ENCODE measurements at regions not wholly inside any gene's neighbourhood (a gene's known extent, or its start where the extent isn't known, plus 50 kb on each side); places are given as distances from the start of the nearest gene placed in this dataset.
"Not testable (repeated sequence)": the region's sequence is repeated elsewhere in the genome, so short reads cannot be mapped to it uniquely, and the experiment has no call there.

- DNase-seq (ENCODE audit: low read depth) = peak; percentile 61
- no peak for TF ChIP-seq CTCF (IDR thresholded peaks at IDR 0.05; ENCODE audit: insufficient read depth, low read depth, low read length)
- no peak overlapping the region for H3K4me3 ChIP-seq (ENCODE audit: low read depth, low read length)
Measured at GRCh38 chr4:155582041-155582440, 84.6 kb upstream of the GUCY1A1 start.

GRCh38 chr4:155578726-155579370 is 87.8 kb upstream of the GUCY1A1 start:
- peak; percentile 42 for DNase-seq (ENCODE audit: low read depth)
- no peak overlapping the region for H3K4me3 ChIP-seq (ENCODE audit: low read depth, low read length)
- TF ChIP-seq CTCF (IDR thresholded peaks at IDR 0.05; ENCODE audit: insufficient read depth, low read depth, low read length) = no peak

GRCh38 chr4:155578219-155578618 is 88.4 kb upstream of the GUCY1A1 start:
- H3K4me3 ChIP-seq (ENCODE audit: low read depth, low read length) = no peak overlapping the region
- peak; percentile 87 for DNase-seq (ENCODE audit: low read depth)
- no peak for TF ChIP-seq CTCF (IDR thresholded peaks at IDR 0.05; ENCODE audit: insufficient read depth, low read depth, low read length)

- not testable (repeated sequence) for H3K4me3 ChIP-seq (ENCODE audit: low read depth, low read length); DNase-seq (ENCODE audit: low read depth)
Measured at GRCh38 chr4:155574329-155574728, 92.3 kb upstream of the GUCY1A1 start.

GRCh38 chr4:155573126-155573525 is 93.5 kb upstream of the GUCY1A1 start:
- no peak for DNase-seq (ENCODE audit: low read depth)
- H3K4me3 ChIP-seq (ENCODE audit: low read depth, low read length) = no peak overlapping the region
- no peak for TF ChIP-seq CTCF (IDR thresholded peaks at IDR 0.05; ENCODE audit: insufficient read depth, low read depth, low read length)

GRCh38 chr4:155572106-155572703 is 94.4 kb upstream of the GUCY1A1 start:
- TF ChIP-seq CTCF (IDR thresholded peaks at IDR 0.05; ENCODE audit: insufficient read depth, low read depth, low read length) = no peak
- no peak for DNase-seq (ENCODE audit: low read depth)
- no peak overlapping the region for H3K4me3 ChIP-seq (ENCODE audit: low read depth, low read length)

- no peak for TF ChIP-seq CTCF (IDR thresholded peaks at IDR 0.05; ENCODE audit: insufficient read depth, low read depth, low read length)
- DNase-seq (ENCODE audit: low read depth) = no peak
- no peak overlapping the region for H3K4me3 ChIP-seq (ENCODE audit: low read depth, low read length)
Measured at GRCh38 chr4:155571184-155571944, 95.3 kb upstream of the GUCY1A1 start.
